Type B pancreatic cell (in vitro differentiated cells): ENCODE measurements at regions not wholly inside any gene's neighbourhood (a gene's known extent, or its start where the extent isn't known, plus 50 kb on each side); places are given as distances from the start of the nearest gene placed in this dataset.

Experiments used
- DNase-seq: peaks from one replicate; pipeline ENCODE4 v3.0.0; 2021; ENCODE audit warnings: mixed read lengths; ENCODE audit not compliant: unreplicated experiment; ENCODE audit errors: extremely low spot score
- H3K27ac Mint-ChIP-seq: 2 replicates; pipeline ENCODE4 v1.8.0; 2021; ENCODE audit warnings: mild to moderate bottlenecking, mixed read lengths
- H3K27me3 Mint-ChIP-seq: 2 replicates; pipeline ENCODE4 v1.8.0; 2021; ENCODE audit warnings: mixed read lengths
- H3K36me3 Mint-ChIP-seq: 2 replicates; pipeline ENCODE4 v1.8.0; 2021; ENCODE audit warnings: mixed read lengths
- H3K4me1 Mint-ChIP-seq: one replicate; pipeline ENCODE4 v1.8.0; 2021; ENCODE audit warnings: mixed read lengths; ENCODE audit not compliant: unreplicated experiment
- H3K4me3 Mint-ChIP-seq: 2 replicates; pipeline ENCODE4 v1.8.0; 2021; ENCODE audit warnings: mild to moderate bottlenecking, mixed read lengths
- H3K9me3 Mint-ChIP-seq: 2 replicates; pipeline ENCODE4 v1.8.0; 2021; ENCODE audit warnings: mixed read lengths
- CTCF ChIP-seq: fragments of 200-600 bp; sonication (generic); conservative IDR thresholded peaks from 2 replicates; pipeline ENCODE4 v1.5.0; 2021; ENCODE audit warnings: antibody characterized with exemption, mild to moderate bottlenecking

- H3K27ac Mint-ChIP-seq: no peak overlapping the region
- peaks cover 24% of the 10 kb centered on the region for H3K4me1 Mint-ChIP-seq
- H3K36me3 Mint-ChIP-seq: no peaks in the 10 kb centered on the region
- H3K9me3 Mint-ChIP-seq: no peaks in the 10 kb centered on the region
- H3K27me3 Mint-ChIP-seq: no peaks in the 10 kb centered on the region
- DNase-seq: no peak
- no peak for TF ChIP-seq CTCF
- H3K4me3 Mint-ChIP-seq: no peak overlapping the region
These were observed 702.5 kb upstream of the GRAMD2B start for GRCh38 chr5:125720721-125721120.

- no peak for DNase-seq
- H3K36me3 Mint-ChIP-seq: no peaks in the 10 kb centered on the region
- no peaks in the 10 kb centered on the region for H3K9me3 Mint-ChIP-seq
- H3K4me1 Mint-ChIP-seq: peaks cover 20% of the 10 kb centered on the region
- H3K27ac Mint-ChIP-seq: no peak overlapping the region
- no peaks in the 10 kb centered on the region for H3K27me3 Mint-ChIP-seq
- TF ChIP-seq CTCF: no peak
- no peak overlapping the region for H3K4me3 Mint-ChIP-seq
These were observed 700.7 kb upstream of the GRAMD2B start for GRCh38 chr5:125722550-125722949.

- Mint-ChIP-seq H3K27ac (no peak overlapping the region), H3K27me3 (no peaks in the 10 kb centered on the region), H3K4me3 (no peak overlapping the region), H3K9me3 (peaks cover 8% of the 10 kb centered on the region), H3K36me3 (no peaks in the 10 kb centered on the region), H3K4me1 (peaks cover 8% of the 10 kb centered on the region)
- DNase-seq: no peak
- TF ChIP-seq CTCF: no peak
These were observed 697.5 kb upstream of the GRAMD2B start for GRCh38 chr5:125725691-125726090.

- no peak for DNase-seq
- Mint-ChIP-seq H3K9me3 (peaks cover 28% of the 10 kb centered on the region), H3K27ac (no peak overlapping the region), H3K4me1 (no peaks in the 10 kb centered on the region), H3K27me3 (no peaks in the 10 kb centered on the region), H3K4me3 (no peak overlapping the region), H3K36me3 (no peaks in the 10 kb centered on the region)
- TF ChIP-seq CTCF: no peak
These were observed 679.3 kb upstream of the GRAMD2B start for GRCh38 chr5:125743939-125744338.

GRCh38 chr5:125746917-125747316, 676.3 kb upstream of the GRAMD2B start:
- no peaks in the 10 kb centered on the region for H3K4me1 Mint-ChIP-seq
- H3K27ac Mint-ChIP-seq: no peak overlapping the region
- DNase-seq: no peak
- peaks cover 15% of the 10 kb centered on the region for H3K9me3 Mint-ChIP-seq
- no peak for TF ChIP-seq CTCF
- H3K27me3 Mint-ChIP-seq: peaks cover 3% of the 10 kb centered on the region
- no peaks in the 10 kb centered on the region for H3K36me3 Mint-ChIP-seq
- no peak overlapping the region for H3K4me3 Mint-ChIP-seq
